Cardiac muscle cell (in vitro differentiated cells and primary cell): ENCODE measurements at regions not wholly inside any gene's neighbourhood (a gene's known extent, or its start where the extent isn't known, plus 50 kb on each side); places are given as distances from the start of the nearest gene placed in this dataset.

Source experiments
- DNase-seq, 2 donors: peaks; one replicate each; pipeline versions ENCODE4 v3.0.0 to v3.0.0-alpha.2; 2010 to 2017; ENCODE audit warnings: low read depth in 1 of 2, low spot score in 1 of 2
- H3K27ac ChIP-seq: fragments of 200-600 bp; sonication (generic); 2 replicates; pipeline ENCODE4 v1.5.1; 2016
- H3K27me3 ChIP-seq: fragments of 200-600 bp; sonication (generic); 2 replicates; pipeline ENCODE4 v1.6.0; 2016; ENCODE audit warnings: control low read depth
- H3K36me3 ChIP-seq: fragments of 200-600 bp; sonication (generic); 2 replicates; pipeline ENCODE4 v1.5.1; 2016; ENCODE audit warnings: control low read depth
- H3K4me1 ChIP-seq: fragments of 200-600 bp; sonication (generic); 2 replicates; pipeline ENCODE4 v1.8.1; 2017; ENCODE audit warnings: low read depth, mild to moderate bottlenecking, mixed run types
- H3K4me3 ChIP-seq: fragments of 200-600 bp; sonication (generic); 2 replicates; pipeline ENCODE4 v1.5.1; 2016; ENCODE audit warnings: mild to moderate bottlenecking
- H3K9me3 ChIP-seq: fragments of 200-600 bp; sonication (generic); 2 replicates; pipeline ENCODE4 v1.5.1; 2017; ENCODE audit warnings: low read depth, mild to moderate bottlenecking, control low read depth
- CTCF ChIP-seq: IDR thresholded peaks from 2 replicates; pipeline ENCODE4 v1.5.1; 2012; ENCODE audit warnings: low read depth, mild to moderate bottlenecking, low read length

- Histone ChIP-seq H3K36me3 (no peaks in the 10 kb centered on the region), H3K27me3 (no peaks in the 10 kb centered on the region), H3K27ac (no peak overlapping the region), H3K4me3 (no peak overlapping the region), H3K9me3 (no peaks in the 10 kb centered on the region), H3K4me1 (no peaks in the 10 kb centered on the region)
- no peak for TF ChIP-seq CTCF
- DNase-seq: no peak
These were observed 898.9 kb upstream of the SEL1L start for GRCh38 chr14:82432301-82433105.

GRCh38 chr14:82438436-82438835 lies 904.8 kb upstream of the SEL1L start:
- no peaks in the 10 kb centered on the region for H3K4me1 ChIP-seq
- no peak overlapping the region for H3K4me3 ChIP-seq
- H3K27me3 ChIP-seq: no peaks in the 10 kb centered on the region
- no peak for DNase-seq
- H3K27ac ChIP-seq: no peak overlapping the region
- no peaks in the 10 kb centered on the region for H3K9me3 ChIP-seq
- no peaks in the 10 kb centered on the region for H3K36me3 ChIP-seq
- TF ChIP-seq CTCF: no peak

GRCh38 chr14:82441270-82441669 lies 907.6 kb upstream of the SEL1L start:
- H3K9me3 ChIP-seq: no peaks in the 10 kb centered on the region

GRCh38 chr14:82445810-82446570 lies 912.3 kb upstream of the SEL1L start:
- Histone ChIP-seq H3K4me1 (no peaks in the 10 kb centered on the region), H3K9me3 (no peaks in the 10 kb centered on the region), H3K27me3 (no peaks in the 10 kb centered on the region), H3K27ac (no peak overlapping the region), H3K36me3 (no peaks in the 10 kb centered on the region), H3K4me3 (no peak overlapping the region)
- no peak for DNase-seq
- TF ChIP-seq CTCF: no peak

More at GRCh38 chr14:82441270-82441669, 907.6 kb upstream of the SEL1L start:
- no peaks in the 10 kb centered on the region for H3K36me3 ChIP-seq
- no peaks in the 10 kb centered on the region for H3K27me3 ChIP-seq
- DNase-seq: no peak
- H3K4me3 ChIP-seq: no peak overlapping the region
- no peak overlapping the region for H3K27ac ChIP-seq
- TF ChIP-seq CTCF: no peak
- H3K4me1 ChIP-seq: no peaks in the 10 kb centered on the region

GRCh38 chr14:82447586-82447985 lies 913.9 kb upstream of the SEL1L start:
- DNase-seq: no peak
- H3K27ac ChIP-seq: no peak overlapping the region
- H3K36me3 ChIP-seq: no peaks in the 10 kb centered on the region
- no peak for TF ChIP-seq CTCF
- H3K4me1 ChIP-seq: no peaks in the 10 kb centered on the region
- H3K9me3 ChIP-seq: no peaks in the 10 kb centered on the region
- H3K4me3 ChIP-seq: no peak overlapping the region
- H3K27me3 ChIP-seq: no peaks in the 10 kb centered on the region
